Amniotic epithelial cell (primary cell): ENCODE measurements at regions not wholly inside any gene's neighbourhood (a gene's known extent, or its start where the extent isn't known, plus 50 kb on each side); places are given as distances from the start of the nearest gene placed in this dataset.
A peak's percentile ranks its signal among the peaks of the same experiment; 100 is the strongest.

Experiments
- DNase-seq: peaks from one replicate; pipeline ENCODE4 v3.0.0-alpha.2; 2010; ENCODE audit warnings: low read depth

DNA sequence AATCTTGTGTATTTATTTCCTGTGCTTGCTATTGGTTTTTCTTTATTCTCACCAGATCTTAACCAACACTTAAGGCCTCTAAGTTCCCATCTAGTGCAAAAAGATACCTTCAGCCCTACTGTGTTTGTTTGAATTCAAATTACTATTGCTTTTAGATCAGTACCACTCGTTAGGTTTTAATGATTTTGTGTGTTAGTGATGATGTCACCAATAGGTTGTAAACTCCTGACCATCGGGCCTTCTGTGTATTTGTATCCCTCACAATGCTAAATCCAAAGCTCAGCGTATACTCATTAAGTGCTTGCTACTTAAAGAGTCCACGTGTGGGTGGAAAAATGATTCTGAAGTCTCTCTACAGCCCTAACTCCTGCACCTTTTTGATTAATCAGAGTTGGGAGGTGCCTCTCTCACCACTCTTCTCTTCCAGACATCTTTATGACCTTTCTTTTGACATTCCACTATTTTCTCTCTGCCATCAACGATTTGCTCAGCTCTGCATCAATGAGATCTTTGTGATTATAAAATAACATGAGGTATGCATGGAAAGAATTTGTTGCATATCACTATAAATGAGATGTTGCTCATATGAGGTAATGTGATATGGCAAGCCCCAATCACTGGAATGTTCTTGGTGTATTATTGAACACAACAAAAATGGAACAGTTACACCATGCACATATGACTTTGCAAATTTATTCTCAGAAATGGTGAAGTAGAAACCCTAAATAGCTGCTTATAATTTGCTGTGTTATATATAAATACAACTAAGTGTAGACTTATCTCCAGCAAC, 55.1 kb upstream of the LAMA2 start:
- peak; percentile 51 for DNase-seq

DNA sequence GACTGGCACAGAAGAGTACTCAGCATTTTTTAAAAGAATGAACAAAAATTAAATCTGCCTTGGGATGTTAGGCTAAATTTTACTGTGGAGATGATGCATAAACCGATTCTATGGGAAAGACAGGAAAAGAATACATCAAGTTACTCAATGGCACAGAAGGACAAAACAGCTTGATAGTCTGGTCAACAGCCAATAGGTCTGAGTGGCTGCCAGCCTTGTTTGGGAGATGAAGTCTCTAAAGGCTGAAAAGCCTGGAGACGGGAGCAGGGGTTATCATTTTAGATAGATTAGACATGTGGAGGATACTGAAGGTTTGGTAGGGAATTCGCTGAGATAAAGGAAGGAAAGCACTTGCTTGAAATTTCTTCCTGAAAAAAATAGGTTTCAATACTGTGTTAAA, 56.3 kb upstream of the LAMA2 start:
- no peak for DNase-seq

DNA sequence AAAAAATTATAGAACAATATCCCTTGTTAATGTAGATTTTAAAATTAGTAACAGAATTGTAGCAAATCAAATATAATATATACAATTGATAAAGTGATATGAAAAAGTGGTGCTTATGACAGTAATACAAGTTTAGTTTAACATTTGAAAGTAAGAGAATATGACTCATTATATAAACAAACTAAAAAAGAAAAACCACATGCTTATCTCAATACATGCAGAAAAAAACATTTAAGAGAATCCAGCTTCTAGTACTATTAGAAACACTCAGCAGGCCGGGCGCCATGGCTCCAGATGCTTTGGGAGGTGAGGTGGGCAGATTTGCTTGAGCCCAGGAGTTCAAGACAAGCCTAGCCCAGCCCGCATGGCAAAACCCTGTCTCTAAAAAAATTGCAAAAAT, 60.7 kb upstream of the LAMA2 start:
- DNase-seq, result peak; percentile 63

DNA sequence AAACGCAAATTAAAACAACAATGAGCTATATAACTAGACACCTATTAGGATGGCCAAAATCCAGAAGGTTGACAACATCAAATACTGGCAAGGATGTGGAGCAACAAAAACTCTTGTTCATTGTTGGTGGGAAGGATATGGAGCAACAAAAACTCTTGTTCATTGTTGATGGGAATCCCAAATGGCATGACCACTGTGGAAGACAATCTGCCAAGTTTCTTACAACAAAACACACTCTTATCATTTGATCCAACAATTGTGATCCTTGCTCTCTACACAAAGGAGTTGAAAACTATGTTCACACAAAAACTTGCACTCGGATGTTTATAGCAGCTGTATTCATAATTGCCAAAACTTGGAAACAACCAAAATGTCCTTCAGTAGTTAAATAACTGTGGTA, 61.8 kb upstream of the LAMA2 start:
- DNase-seq, result no peak

DNA sequence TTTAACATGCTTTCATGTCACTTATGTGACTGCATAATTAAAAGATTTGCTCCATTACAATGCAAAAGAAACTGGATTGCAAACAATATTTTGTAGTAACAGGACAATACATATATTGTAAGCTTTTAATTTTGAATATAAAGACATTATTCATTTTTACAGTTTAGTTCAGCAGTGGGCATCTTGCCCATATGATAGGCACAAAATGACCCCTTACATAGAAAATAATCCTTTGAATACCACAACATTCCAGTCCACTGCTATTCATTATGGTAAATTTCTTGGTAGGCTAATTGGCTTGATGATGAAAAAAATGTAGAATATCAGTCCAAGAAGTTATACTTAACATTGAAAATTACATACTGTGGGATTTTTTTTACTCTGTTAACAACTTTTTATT, 74.1 kb upstream of the LAMA2 start:
- DNase-seq, result no peak

DNA sequence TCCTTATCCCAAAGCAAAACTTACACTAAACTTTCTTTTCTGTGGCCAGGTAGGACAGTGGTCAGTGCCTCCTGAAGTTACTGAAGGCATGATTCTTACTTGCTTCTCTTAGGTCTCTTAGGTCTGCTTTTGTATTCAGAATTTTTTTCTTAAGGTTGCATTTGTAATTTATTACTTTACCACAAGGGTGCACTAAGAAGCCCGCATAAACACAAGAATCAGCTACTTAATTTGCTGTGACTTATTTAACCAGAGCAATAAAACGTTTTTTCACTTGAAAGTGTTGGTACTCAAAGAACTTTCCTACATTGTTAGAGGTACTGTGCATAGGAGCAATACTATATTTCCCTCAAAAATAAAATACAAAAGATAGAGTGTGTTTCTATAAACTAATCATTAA, 75.4 kb upstream of the LAMA2 start:
- peak; percentile 73 for DNase-seq

DNA sequence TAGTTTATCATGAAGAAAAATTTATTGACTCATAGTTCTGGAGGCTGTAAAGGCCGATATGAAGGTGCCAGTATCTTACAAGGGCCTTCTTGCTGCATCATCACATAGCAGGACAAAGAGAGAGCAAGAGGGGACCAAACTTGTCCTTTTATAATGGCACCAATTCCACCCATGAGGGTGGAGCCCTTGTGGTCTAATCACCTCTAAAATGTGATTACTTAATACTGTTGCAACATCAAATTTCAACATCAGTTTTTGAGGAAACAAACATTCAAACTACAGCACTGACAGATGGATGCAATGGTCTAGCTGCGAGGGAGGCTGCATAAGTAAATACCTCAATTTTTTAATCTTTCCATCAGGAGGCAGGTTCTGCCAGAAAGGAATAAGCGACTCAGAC, 76.7 kb upstream of the LAMA2 start:
- DNase-seq, result peak; percentile 89

DNA sequence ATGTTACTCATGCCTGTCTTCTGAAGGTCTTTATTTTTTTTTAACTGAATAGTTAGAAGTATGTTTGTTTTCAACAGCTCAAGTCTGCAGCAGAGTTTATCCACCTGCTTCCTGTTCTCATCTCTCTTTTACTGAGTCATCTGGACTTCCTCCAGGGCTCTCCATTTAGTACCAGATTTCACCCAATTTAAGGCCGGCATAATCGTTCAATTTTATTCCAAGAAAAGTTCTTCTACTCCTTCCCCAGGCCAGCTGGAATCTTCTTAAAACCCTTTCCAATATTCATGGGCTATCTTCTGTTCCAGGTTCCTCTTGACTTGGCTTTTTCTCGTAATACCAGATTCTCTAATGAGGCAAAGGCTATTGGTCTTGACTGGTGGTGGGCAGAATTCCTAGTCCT, 79.0 kb upstream of the LAMA2 start:
- peak; percentile 32 for DNase-seq

DNA sequence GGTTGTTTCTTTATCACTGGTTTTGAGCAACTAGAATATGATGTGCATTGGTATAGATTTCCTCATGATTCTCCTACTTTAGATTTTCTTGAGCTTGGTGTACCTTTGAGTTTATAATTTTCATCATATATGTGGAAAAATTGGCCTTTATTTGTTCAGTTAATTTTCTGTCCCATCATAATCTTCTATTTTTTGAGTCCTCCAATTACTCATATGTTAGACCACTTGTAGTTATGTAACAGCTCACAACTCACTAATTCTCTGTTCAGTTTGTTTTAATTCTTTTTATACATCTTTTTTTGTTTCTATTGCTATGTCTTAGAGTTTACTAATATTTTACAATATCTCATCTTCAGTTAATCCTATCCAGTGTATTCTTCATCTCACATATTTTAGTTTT, 81.3 kb upstream of the LAMA2 start:
- DNase-seq, result no peak

DNA sequence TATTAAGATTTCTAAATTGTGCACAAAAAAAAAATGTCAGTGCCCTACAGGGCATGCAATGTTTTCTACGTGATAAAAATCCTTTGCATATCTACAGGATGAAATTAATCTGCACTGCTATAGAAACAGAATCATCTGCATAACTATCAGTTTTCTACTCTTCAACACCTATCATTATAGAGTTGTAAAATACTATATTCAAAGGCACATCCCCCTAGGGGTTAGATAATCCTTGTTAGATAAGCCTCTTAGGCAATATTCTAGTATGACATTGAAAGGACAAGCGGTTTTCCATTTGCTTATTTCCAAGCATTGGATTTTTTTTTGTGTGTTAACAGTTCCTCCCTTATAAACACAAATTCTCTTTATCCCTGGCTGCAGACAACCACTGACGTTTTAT, 98.7 kb upstream of the LAMA2 start:
- DNase-seq, result no peak

DNA sequence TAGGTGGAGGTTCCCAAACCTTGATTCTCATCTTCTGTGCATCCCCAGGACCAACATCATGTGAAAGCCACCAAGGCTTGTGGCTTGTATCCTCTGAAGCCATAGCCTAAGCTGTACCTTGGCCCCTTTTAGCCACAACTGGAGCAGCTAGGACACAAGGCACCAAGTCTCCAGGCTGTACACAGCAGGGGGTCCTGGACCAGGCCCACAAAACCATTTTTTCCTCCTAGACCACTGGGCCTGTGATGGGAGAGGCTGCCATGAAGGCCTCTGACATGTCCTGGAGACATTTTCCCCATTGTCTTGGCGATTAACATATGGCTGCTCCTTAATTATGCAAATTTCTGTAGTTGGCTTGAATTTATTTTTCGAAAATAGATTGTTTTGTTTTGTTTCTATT, 114.8 kb upstream of the LAMA2 start:
- DNase-seq, result no peak

DNA sequence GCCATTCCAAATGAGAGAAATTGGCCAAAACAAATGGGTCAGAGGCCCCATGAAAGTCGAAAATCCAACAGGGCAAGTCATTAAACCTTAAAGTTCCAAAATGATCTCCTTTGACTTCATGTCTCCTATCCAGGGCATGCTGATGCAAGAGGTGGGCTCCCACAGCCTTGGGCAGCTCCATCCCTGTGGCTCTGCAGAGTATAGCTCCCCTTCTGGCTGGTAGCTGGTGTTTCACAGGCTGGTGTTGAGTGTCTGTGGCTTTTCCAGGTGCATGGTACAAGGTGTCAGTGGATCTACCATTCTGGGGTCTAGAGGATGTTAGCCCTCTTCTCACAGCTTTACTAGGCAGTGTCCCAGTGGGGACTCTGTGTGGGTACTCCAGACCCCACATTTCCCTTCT, 115.2 kb upstream of the LAMA2 start:
- DNase-seq, result no peak

DNA sequence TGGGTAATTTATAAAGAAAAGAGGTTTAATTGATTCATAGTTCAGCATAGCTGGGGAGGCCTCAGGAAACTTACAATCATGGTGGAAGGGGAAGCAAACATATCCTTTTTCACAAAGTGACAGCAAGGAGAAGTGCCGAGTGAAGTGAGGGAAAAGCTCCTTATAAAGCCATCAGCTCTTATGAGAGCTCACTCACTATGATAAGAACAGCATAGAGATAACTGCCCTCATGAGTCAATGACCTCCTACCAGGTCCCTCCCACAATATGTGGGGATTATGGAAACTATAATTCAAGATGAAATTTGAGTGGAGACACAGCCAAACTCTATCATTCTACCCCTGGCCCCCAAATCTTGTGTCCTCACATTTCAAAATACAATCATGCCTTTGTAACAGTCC, 115.8 kb upstream of the LAMA2 start:
- peak; percentile 59 for DNase-seq

DNA sequence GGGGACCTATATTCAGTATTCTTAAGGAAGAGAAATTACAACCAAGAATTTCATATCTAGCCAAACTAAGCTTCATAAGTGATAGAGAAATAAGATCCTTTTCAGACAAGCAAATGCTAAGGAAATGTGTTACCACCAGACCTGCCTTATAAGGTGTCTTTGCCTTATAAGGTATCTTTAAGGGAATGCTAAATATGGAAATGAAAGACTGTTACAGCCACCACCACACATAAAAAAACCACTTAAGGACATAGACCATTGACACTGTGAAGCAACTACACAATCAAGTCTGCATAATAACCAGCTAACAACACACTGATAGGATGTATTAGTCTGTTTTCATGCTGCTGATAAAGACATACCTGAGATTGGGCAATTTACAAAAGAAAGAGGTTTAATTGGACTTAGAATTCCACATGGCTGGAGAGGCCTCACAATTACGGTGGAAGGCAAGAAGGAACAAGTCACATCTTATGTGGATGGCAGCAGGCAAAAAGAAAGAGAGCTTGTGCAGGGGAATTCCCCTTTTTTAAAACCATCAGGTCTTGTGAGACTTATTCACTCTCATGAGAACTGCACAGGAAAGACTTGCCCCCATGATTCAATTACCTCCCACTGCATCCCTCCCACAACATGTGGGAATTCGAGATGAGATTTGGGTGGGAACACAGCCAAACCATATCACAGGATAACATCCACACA, 119.2 kb upstream of the LAMA2 start:
- peak; percentile 21 for DNase-seq

DNA sequence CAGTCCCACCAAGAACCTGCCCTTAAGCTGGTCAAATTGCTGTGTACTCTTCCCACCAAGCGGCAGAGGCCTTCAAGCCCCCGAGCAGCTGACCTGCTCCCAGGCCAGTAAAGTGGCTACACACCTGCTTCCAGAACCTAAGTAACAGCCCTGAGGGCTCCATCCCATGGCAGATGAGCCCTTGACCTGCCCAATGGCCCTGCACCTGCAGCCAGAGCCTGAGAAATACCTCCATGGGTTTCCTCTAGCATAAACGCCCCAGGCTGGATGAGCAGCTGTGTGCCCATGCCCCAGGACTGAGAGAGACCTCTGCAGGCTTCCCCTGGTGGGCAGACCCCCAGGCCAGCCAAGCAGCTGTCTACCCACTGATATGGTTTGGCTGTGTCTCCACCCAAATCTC, 123.0 kb upstream of the LAMA2 start:
- DNase-seq, result no peak

DNA sequence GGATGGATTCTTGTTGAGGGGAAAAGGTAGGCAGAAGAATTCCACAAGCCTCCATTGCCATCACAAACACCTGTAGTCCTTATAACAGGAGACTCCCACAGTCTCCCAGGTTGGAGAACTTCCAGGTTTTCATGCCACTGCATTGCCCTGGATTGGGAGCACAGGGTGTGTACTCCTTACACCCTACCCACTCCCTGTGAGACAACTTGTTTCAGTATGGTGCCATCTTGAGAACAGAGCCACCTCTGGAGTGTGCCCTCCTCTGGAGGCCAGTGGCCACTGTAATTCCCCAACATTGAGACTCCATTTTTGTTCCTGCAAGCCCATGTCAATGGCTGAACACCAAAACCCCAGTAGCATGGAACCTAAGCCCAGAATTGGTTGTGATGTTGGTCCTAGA, 123.5 kb upstream of the LAMA2 start:
- no peak for DNase-seq

DNA sequence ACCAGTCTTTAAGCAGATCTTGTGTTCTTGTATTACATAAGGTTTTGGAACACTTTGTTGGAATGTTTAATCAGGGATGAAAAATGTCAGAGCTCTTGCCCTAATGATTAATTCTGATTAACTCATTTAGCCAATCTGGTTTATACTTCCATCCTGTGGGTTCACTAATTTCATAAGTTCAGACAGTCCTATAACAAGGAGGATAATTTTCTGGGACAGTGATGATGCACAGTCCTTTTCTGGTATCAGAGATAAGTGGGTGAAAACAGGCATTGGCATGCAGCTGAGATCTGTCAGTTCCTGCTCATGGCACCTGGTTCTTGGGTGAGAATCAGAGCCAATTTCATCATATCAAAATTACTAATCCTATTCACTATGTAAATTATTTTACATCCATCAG, 125.0 kb upstream of the LAMA2 start:
- DNase-seq, result peak; percentile 80

DNA sequence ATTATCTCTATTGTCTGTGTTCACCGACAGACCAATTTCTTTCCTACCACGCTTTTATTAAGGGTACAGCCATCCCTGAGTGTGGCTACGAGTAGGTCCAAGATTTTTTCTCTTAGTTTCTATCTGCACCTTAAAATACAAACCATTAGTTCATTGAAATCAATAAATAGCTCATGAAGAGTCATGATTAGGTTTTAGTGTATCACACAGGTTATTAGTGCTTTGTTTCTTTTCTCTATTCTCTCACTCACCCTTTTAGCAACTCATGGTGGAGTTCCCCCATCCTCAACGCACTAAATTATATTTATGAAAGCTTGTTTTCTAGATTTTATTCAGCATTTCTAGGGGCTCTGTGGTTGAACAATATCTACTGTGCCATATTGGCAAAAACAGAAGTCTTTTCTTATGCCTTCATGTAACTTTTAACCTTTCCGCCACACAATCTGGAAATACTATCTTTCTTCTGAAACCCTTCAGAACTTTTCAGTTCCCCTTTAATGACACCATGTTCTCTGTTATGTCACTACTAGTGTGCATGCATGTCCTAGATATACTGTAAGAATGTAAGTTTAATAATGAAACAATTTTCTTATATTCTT, 128.2 kb upstream of the LAMA2 start:
- DNase-seq, result no peak

DNA sequence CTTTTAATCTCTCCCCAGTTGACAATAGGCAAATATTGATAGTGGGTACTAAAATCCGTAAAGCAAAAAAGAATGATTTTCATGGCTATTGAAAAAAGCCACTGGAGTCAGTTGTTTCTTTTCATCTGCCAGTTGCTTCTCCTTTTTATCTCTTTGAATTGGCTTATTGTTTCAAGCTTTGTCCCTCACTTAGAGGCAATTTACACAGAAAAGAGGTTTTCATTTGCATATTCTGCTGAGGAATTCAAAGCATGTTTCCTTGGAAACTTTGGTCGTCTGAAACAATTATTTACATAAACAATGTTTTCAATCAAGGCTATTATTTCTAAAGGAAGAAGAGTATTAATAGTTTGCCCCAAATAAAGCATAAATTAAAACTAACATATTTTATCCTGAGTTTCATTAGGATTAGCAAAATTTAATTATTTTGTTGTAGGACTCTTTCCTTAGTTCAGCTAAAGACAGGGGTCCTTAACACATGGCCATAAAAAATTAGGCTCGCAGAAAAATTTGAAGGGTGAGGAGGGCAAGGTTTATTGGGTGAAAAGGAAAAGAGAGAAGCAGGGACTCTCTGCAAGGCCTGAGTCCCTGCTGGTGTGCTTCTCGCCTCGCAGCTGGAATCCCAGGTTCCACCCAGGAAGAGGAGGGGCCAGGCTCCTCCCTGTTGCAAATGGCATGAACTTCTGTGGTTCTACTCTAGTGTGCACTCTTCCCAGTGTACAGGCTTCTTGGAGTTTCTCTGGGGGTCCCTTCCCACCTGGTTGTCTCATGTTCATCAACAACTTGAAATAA, 138.8 kb upstream of the LAMA2 start:
- no peak for DNase-seq

DNA sequence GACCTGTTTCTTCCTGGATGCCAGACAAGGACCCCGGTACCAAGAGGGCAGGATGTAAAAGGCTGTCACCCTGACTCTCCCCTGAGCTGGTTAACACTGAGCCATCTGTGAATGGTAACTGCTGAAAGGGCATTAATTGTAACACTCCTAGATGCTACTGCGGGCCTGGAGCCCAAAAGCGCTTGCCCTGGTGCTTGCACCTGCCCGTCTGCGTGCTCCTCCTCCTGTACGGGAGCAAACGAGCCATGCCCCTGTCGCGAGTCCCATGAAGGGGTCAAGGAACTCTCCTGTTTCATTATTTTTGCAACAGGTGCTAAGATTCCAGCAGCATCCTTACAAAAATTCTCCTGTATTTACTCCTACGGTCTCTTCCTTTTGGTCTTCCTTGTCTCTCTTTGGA, 140.0 kb upstream of the LAMA2 start:
- no peak for DNase-seq

DNA sequence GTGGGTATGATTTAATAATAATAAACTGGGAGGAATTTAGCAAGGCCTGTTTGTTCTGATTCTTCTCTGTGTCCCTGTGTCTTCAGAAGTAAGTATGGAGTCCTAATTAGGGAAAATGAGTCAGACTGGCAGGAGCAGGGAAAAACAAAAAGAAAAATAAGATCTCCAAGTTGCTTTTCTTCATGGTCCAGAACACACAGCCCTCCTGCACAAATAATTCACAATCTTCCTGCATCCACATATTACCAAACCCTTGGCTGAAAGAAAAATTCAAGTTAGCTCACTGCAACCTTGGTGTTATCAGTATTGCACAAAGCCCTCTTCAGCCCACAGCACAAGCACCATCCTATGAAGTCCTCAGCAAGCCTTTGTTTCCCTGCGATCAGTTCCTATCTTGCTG, 142.0 kb upstream of the LAMA2 start:
- DNase-seq, result peak; percentile 66

DNA sequence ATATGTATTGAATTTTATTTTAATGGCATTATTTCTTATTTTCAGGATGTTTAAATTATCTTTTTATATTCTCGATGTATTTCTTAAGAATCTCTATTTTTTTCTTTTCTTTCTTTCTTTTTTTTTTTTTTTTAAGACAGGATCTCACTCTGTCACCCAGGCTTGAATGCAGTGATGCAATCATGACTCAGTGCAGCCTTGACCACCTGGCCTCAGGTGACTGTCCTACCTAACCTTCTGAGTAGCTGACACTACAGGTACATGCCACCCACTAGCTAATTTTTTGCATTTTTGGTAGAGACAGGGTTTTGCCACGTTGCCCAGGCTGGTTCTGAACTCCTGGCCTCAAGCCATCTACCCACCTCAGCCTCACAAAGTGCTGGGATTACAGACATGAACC, 143.8 kb upstream of the LAMA2 start:
- no peak for DNase-seq

DNA sequence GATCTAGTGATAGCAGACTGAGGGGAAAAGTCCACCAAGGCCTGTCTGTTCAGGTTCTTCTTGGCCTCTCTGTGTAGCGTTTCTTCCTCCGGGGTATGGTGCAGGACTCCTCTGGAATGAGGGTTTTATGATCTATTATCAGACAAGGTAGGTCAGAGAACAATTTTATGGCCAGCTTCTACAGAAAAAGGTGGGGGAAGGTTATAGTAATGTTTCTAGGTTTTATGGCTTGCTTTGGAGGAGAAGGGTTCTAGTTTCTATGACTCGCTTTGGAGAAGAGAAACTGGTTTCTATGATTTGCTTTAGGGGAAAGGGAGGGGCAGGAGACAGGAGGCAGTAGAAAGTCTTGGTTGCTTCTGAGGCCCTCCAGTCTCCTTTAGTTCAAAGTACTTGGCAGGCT, 144.8 kb upstream of the LAMA2 start:
- no peak for DNase-seq
